ENCODE measurements at regions not wholly inside any gene's neighbourhood (a gene's known extent, or its start where the extent isn't known, plus 50 kb on each side); places are given as distances from the start of the nearest gene placed in this dataset.

DNA sequence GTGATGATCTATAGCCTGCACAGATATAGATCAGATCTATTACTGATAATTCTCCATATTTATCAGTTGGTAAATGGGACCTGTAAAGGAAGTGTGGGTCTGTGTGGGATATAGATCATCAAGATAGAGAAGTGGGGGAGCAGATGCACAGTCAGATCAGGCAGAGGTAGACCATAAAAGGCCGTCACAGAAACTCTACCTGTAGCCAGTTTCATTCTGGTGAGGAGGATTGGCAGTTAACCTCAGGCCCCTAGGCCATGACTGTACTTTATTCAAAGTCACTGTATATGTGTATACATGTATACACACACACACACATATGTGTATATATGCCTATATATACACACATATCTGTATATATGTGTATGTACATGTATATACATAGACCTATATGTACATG is 69.1 kb downstream of the ADM start:
- Histone ChIP-seq H3K9ac (ENCODE audit: low read depth, low read length) (no peak overlapping the region), H2BK5ac (ENCODE audit: low read depth, low read length, poor library complexity, severe bottlenecking) (peak overlapping the region; percentile 19), H2BK15ac (ENCODE audit: low read depth, low read length) (peak overlapping the region; percentile 61; the same call in 1 of the 3 replicates), H3K56ac (ENCODE audit: extremely low read depth, insufficient read depth, low read length) (no peak overlapping the region), H4K91ac (ENCODE audit: insufficient read depth, low read depth, low read length) (0 out of 2 replicates have a peak overlapping the region, but pooled peaks have one; percentile 41), H3K4me3 (ENCODE audit: insufficient read depth, low read depth, low read length) (no peak overlapping the region), H3K27ac (ENCODE audit: insufficient read depth, low read length) (peak overlapping the region; percentile 35; the same call in 1 of the 2 replicates), H3K23ac (ENCODE audit: low read depth, low read length) (no peak overlapping the region), H3K36me3 (ENCODE audit: control insufficient read depth, insufficient read depth, low read length) (no peaks in the 10 kb centered on the region), H3K14ac (replicated peaks; ENCODE audit: low read depth, low read length) (0 out of 2 replicates have a peak overlapping the region, but pooled peaks have one; percentile 50), H4K5ac (ENCODE audit: low read depth, low read length) (peak overlapping the region; percentile 57; the same call in 1 of the 2 replicates), H3K79me1 (ENCODE audit: low read depth in 1 of 2, low read length in 2 of 2) (no peaks in the 10 kb centered on the region), H3K4me1 (ENCODE audit: control insufficient read depth, insufficient read depth, low read length) (peaks cover 28% of the 10 kb centered on the region), H3K9me1 (ENCODE audit: insufficient read depth, low read length) (peaks cover 23% of the 10 kb centered on the region; the same call in 1 of the 2 replicates), H4K8ac (ENCODE audit: low read depth in 2 of 2, low read length in 2 of 2) (peak overlapping the region in 1 of 2 experiments; percentile 39; a peak in 1 of 4 replicates), H3K18ac (ENCODE audit: low read depth, low read length) (peak overlapping the region; percentile 16; the same call in 1 of the 2 replicates), H4K20me1 (ENCODE audit: insufficient read depth, low read length) (no peaks in the 10 kb centered on the region), H3K4ac (ENCODE audit: low read depth, low read length) (peak overlapping the region; percentile 49; the same call in 1 of the 2 replicates), H3K27me3 (ENCODE audit: control insufficient read depth, insufficient read depth, low read length) (no peaks in the 10 kb centered on the region), H2AK9ac (replicated peaks; ENCODE audit: low read depth, low read length, poor library complexity) (no peak overlapping the region), H3K9me3 (ENCODE audit: control insufficient read depth, insufficient read depth, low read length) (no peaks in the 10 kb centered on the region), H3K4me2 (ENCODE audit: low read depth, low read length) (no peak overlapping the region), H2BK120ac (ENCODE audit: low read depth, low read length) (no peak overlapping the region), H2AFZ (replicated peaks; ENCODE audit: low read length, poor library complexity) (no peak overlapping the region), H2BK20ac (ENCODE audit: low read depth, low read length) (no peak overlapping the region; the same call in 1 of the 2 replicates), H2AK5ac (ENCODE audit: low read depth, low read length) (no peak overlapping the region)
- DNase-seq (no peak), ATAC-seq (ENCODE audit: low read depth) (no peak)
- dilution Hi-C loops (cut with HindIII; ENCODE audit: low sequenced_read_pairs, unreplicated experiment) = no loop called here
- intact Hi-C loops (cut with micrococcal nuclease) = no loop called here
- in situ Hi-C loops (cut with MboI; ENCODE audit: low sequenced_read_pairs) = no loop called here
- WGBS, 2 experiments (ENCODE audit: extremely low coverage in 2 of 2, insufficient read length in 1 of 2) = no CpG with 5 or more reads among the region's 1 CpG
- no peak for TF ChIP-seq ELK1 (IDR thresholded peaks at IDR 0.05; ENCODE audit: borderline replicate concordance, low read depth, low read length)
- no peak for TF ChIP-seq CHD1 (IDR thresholded peaks at IDR 0.05; ENCODE audit: low read depth, low read length)
- no peak for TF ChIP-seq RAD21 (IDR thresholded peaks at IDR 0.05; ENCODE audit: low read length)
- TF ChIP-seq POLR2A (IDR thresholded peaks at IDR 0.05; ENCODE audit: low read depth, low read length) = no peak
- no peak for TF ChIP-seq RCOR1 (IDR thresholded peaks at IDR 0.05; ENCODE audit: insufficient replicate concordance, low read length)
- TF ChIP-seq RFX5 (IDR thresholded peaks at IDR 0.05; ENCODE audit: low read depth, low read length) = no peak
- TF ChIP-seq MXI1 (IDR thresholded peaks at IDR 0.05; ENCODE audit: borderline replicate concordance, low read depth, low read length) = no peak
- CTCF ChIA-PET = no interaction called here
- BruUV-seq (replicated peaks) = no TSS peak
- POLR2A ChIA-PET (ENCODE audit: unreplicated experiment) = no interaction called here

All from IMR-90 (cell line).